Erythroblast (primary cell): ENCODE measurements at regions not wholly inside any gene's neighbourhood (a gene's known extent, or its start where the extent isn't known, plus 50 kb on each side); places are given as distances from the start of the nearest gene placed in this dataset.

Source experiments
- GATA1 ChIP-seq: IDR thresholded peaks from 2 replicates; pipeline ENCODE4 v1.6.1; 2011; ENCODE audit warnings: low read depth, mild to moderate bottlenecking, control low read depth, low read length, moderate library complexity
- POLR2A ChIP-seq: IDR thresholded peaks from 2 replicates; pipeline ENCODE4 v1.6.1; 2011; ENCODE audit warnings: mild to moderate bottlenecking, low read length

GRCh38 chr9:75780185-75780584 is 110.3 kb upstream of the PCSK5 start:
- TF ChIP-seq POLR2A (no peak), GATA1 (no peak)
